H1 (cell line): ENCODE measurements at regions not wholly inside any gene's neighbourhood (a gene's known extent, or its start where the extent isn't known, plus 50 kb on each side); places are given as distances from the start of the nearest gene placed in this dataset.

Source experiments
- CTCF ChIA-PET: fragments of 300-600 bp; sonication (Branson Sonifier 250); formaldehyde crosslinking; loops from one replicate; lab custom pipeline; 2021; ENCODE audit not compliant: partially characterized antibody; lab: Charles Lee
- POLR2A ChIA-PET: fragments of 300-600 bp; sonication (Branson Sonifier 250); formaldehyde crosslinking; loops from one replicate; lab custom pipeline; 2021; ENCODE audit warnings: inconsistent platforms; ENCODE audit not compliant: partially characterized antibody; lab: Charles Lee
- DNase-seq, 2 experiments: peaks; one replicate each; pipeline versions ENCODE4 v3.0.0 to v3.0.0-alpha.2; 2010 to 2022; ENCODE audit warnings: low spot score in 2 of 2, low read depth in 1 of 2, mixed read lengths in 1 of 2
- FAIRE-seq: peaks from 2 replicates; lab custom pipeline; 2011; peaks lifted over from hg19 to GRCh38; lab: Jason Lieb, UNC
- H2AFZ ChIP-seq: 2 replicates; pipeline ENCODE4 v1.8.1; 2012; ENCODE audit warnings: low read length, inconsistent platforms
- H2AK5ac ChIP-seq: 2 replicates; pipeline ENCODE4 v1.6.1; 2013; ENCODE audit warnings: low read depth, low read length
- H2BK120ac ChIP-seq: replicated peaks from 2 replicates; pipeline ENCODE3; 2013; ENCODE audit warnings: low read depth, low read length, inconsistent platforms
- H2BK12ac ChIP-seq: 2 replicates; pipeline ENCODE4 v1.6.1; 2013; ENCODE audit warnings: low read depth, low read length
- H2BK15ac ChIP-seq: 2 replicates; pipeline ENCODE4 v1.6.1; 2013; ENCODE audit warnings: low read length
- H2BK20ac ChIP-seq: 2 replicates; pipeline ENCODE4 v1.6.1; 2013; ENCODE audit warnings: low read length
- H2BK5ac ChIP-seq: 2 replicates; pipeline ENCODE4 v1.6.1; 2013; ENCODE audit warnings: low read depth, low read length
- H3K14ac ChIP-seq: 2 replicates; pipeline ENCODE4 v1.6.1; 2013; ENCODE audit warnings: inconsistent platforms; ENCODE audit not compliant: insufficient read length
- H3K18ac ChIP-seq: 2 replicates; pipeline ENCODE4 v1.6.1; 2013; ENCODE audit warnings: low read length; ENCODE audit errors: extremely low read depth
- H3K23ac ChIP-seq: 2 replicates; pipeline ENCODE4 v1.6.1; 2013; ENCODE audit warnings: inconsistent platforms; ENCODE audit not compliant: insufficient read length
- H3K23me2 ChIP-seq: 2 replicates; pipeline ENCODE4 v1.6.1; 2013; ENCODE audit warnings: low read depth, low read length
- H3K27ac ChIP-seq: 2 replicates; pipeline ENCODE4 v1.6.1; 2011; ENCODE audit warnings: low read depth, low read length, inconsistent platforms
- H3K27me3 ChIP-seq, 4 experiments: replicated peaks in 1 of 4; 1 replicate in 1 of 4; 2 replicates in 3 of 4; pipeline versions ENCODE4 v1.6.1 to v1.8.1; 2011 to 2013; ENCODE audit warnings: low read length in 3 of 4, mild to moderate bottlenecking in 3 of 4, inconsistent platforms in 2 of 4, mixed read lengths in 2 of 4, moderate library complexity in 1 of 4; ENCODE audit not compliant: control insufficient read depth in 3 of 4, insufficient read depth in 3 of 4; ENCODE audit errors: extremely low read depth in 1 of 4
- H3K36me3 ChIP-seq, 4 experiments: 2 replicates each; pipeline versions ENCODE4 v1.6.1 to v1.8.1; 2011 to 2013; ENCODE audit warnings: mild to moderate bottlenecking in 4 of 4, low read length in 3 of 4, moderate library complexity in 2 of 4, control low read depth in 1 of 4, inconsistent platforms in 1 of 4; ENCODE audit not compliant: insufficient read depth in 4 of 4, control insufficient read depth in 2 of 4
- H3K4ac ChIP-seq: replicated peaks from 2 replicates; pipeline ENCODE3; 2013; ENCODE audit warnings: low read length, low read depth, mixed read lengths, inconsistent platforms; ENCODE audit not compliant: insufficient read length
- H3K4me1 ChIP-seq, 4 experiments: replicated peaks in 1 of 4; 1 replicate in 1 of 4; 2 replicates in 3 of 4; pipeline versions ENCODE4 v1.6.1 to v1.8.1; 2011 to 2013; ENCODE audit warnings: low read length in 3 of 4, inconsistent platforms in 2 of 4, mixed read lengths in 1 of 4; ENCODE audit not compliant: insufficient read depth in 4 of 4, control insufficient read depth in 3 of 4
- H3K4me2 ChIP-seq, 2 experiments: 2 replicates each; pipeline versions ENCODE4 v1.6.1 to v1.8.1; 2011 to 2013; ENCODE audit warnings: low read depth in 2 of 2, low read length in 2 of 2, control low read depth in 1 of 2, inconsistent platforms in 1 of 2, mild to moderate bottlenecking in 1 of 2; ENCODE audit not compliant: insufficient read depth in 1 of 2
- H3K4me3 ChIP-seq, 4 experiments: fragments of 200-600, 300-600 bp in 1 of 4; sonication (generic), shearing (Covaris generic), sonication (Bioruptor Twin) in 1 of 4; 2 replicates each; pipeline versions ENCODE4 v1.5.1 to v1.8.1; 2011 to 2016; ENCODE audit warnings: low read length in 4 of 4, low read depth in 3 of 4, control low read depth in 2 of 4, inconsistent platforms in 2 of 4, mild to moderate bottlenecking in 2 of 4, mixed read lengths in 1 of 4, moderate library complexity in 1 of 4; ENCODE audit not compliant: insufficient read depth in 2 of 4; ENCODE audit errors: extremely low read depth in 1 of 4
- H3K56ac ChIP-seq: replicated peaks from 2 replicates; pipeline ENCODE3; 2013; ENCODE audit warnings: low read depth, mild to moderate bottlenecking, mixed read lengths, low read length, inconsistent platforms; ENCODE audit not compliant: insufficient read length
- H3K79me1 ChIP-seq: 2 replicates; pipeline ENCODE4 v1.6.1; 2013; ENCODE audit warnings: low read depth, low read length, control low read depth
- H3K79me2 ChIP-seq, 2 experiments: 2 replicates each; pipeline versions ENCODE4 v1.6.1 to v1.8.1; 2012 to 2013; ENCODE audit warnings: low read length in 2 of 2, mild to moderate bottlenecking in 2 of 2, inconsistent platforms in 1 of 2; ENCODE audit not compliant: insufficient read depth in 2 of 2, control insufficient read depth in 1 of 2
- H3K9ac ChIP-seq, 4 experiments: replicated peaks in 1 of 4; 1 replicate in 1 of 4; 2 replicates in 3 of 4; pipeline versions ENCODE4 v1.6.1 to v1.8.1; 2011 to 2013; ENCODE audit warnings: low read depth in 3 of 4, low read length in 3 of 4, control low read depth in 2 of 4, mild to moderate bottlenecking in 2 of 4, moderate library complexity in 2 of 4, inconsistent platforms in 1 of 4; ENCODE audit errors: extremely low read depth in 1 of 4
- H3K9me3 ChIP-seq, 2 experiments: 2 replicates each; pipeline versions ENCODE4 v1.6.1 to v1.8.1; 2012 to 2013; ENCODE audit warnings: mild to moderate bottlenecking in 2 of 2, moderate library complexity in 2 of 2, control low read depth in 1 of 2, inconsistent platforms in 1 of 2, low read depth in 1 of 2, low read length in 1 of 2, mixed read lengths in 1 of 2; ENCODE audit not compliant: insufficient read depth in 2 of 2
- H4K20me1 ChIP-seq, 2 experiments: replicated peaks in 1 of 2; 2 replicates each; pipeline versions ENCODE3 to v1.8.1; 2011 to 2013; ENCODE audit warnings: inconsistent platforms in 2 of 2, low read length in 2 of 2, mild to moderate bottlenecking in 1 of 2; ENCODE audit not compliant: insufficient read depth in 2 of 2, control insufficient read depth in 1 of 2
- H4K5ac ChIP-seq: 2 replicates; pipeline ENCODE4 v1.6.1; 2013; ENCODE audit warnings: low read length, low read depth, mixed read lengths, inconsistent platforms; ENCODE audit not compliant: insufficient read length
- H4K8ac ChIP-seq: 2 replicates; pipeline ENCODE4 v1.8.0; 2013; ENCODE audit warnings: mild to moderate bottlenecking, moderate library complexity, low read length, inconsistent platforms; ENCODE audit not compliant: insufficient read depth; ENCODE audit errors: extremely low read depth
- H4K91ac ChIP-seq: replicated peaks from 2 replicates; pipeline ENCODE3; 2013; ENCODE audit warnings: low read length, mixed read lengths, inconsistent platforms; ENCODE audit not compliant: insufficient read length
- EZH2 ChIP-seq: fragments of 200-600 bp; sonication (generic); IDR thresholded peaks from 2 replicates; pipeline ENCODE4 v1.7.1; 2012; ENCODE audit warnings: low read depth, mild to moderate bottlenecking, moderate library complexity, low read length, inconsistent platforms; ENCODE audit not compliant: severe bottlenecking
- WGBS, 2 experiments: shearing (Covaris generic) in 1 of 2; methylation state at CpG; one replicate each; pipeline versions ENCODE4 v1.1.6 to v1.1.7; 2013 to 2015; ENCODE audit warnings: low lambda C conversion rate in 2 of 2, mixed read lengths in 2 of 2, inconsistent platforms in 1 of 2, low coverage in 1 of 2, missing lambda C conversion rate in 1 of 2; ENCODE audit not compliant: insufficient replicate concordance in 2 of 2, insufficient coverage in 1 of 2, insufficient read length in 1 of 2; ENCODE audit errors: extremely low coverage in 1 of 2, missing lambda C conversion rate in 1 of 2; 5-methylcytosine and 5-hydroxymethylcytosine counted together

DNA sequence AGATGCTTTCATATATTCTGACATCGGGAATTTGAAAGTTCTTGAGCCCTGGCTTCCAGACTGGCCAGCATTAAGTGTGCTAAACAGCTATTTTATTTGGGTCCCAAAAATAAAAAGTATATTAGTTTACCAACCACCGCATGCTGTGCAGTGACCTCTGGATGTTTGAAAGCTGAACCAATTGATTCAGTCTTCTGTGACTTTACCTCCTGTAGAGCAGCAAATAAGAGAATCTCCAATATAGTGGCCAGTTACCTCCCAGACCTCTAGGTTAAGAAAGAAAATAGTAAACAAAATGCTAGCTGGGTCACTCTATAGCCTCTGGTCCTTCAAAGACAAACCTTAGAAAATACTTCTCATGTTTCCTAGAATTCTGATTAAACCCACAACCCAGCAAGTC is 424.6 kb upstream of the NFE2L3 start:
- Histone ChIP-seq H2BK12ac (no peak overlapping the region), H4K20me1 (no peaks in the 10 kb centered on the region), H3K79me1 (no peaks in the 10 kb centered on the region)
- POLR2A ChIA-PET = no interaction called here
- DNase-seq = no peak
- TF ChIP-seq EZH2 = no peak
- TF ChIP-seq, all 59 proteins: peak for 0
- Histone ChIP-seq H2BK120ac (no peak overlapping the region), H3K9me3 (no peaks in the 10 kb centered on the region), H4K91ac (no peak overlapping the region), H2BK20ac (no peak overlapping the region; the same call in 1 of the 2 replicates), H3K27ac (no peak overlapping the region), H3K27me3 (no peaks in the 10 kb centered on the region), H3K4me3 (no peak overlapping the region), H2BK5ac (no peak overlapping the region), H3K14ac (no peak overlapping the region), H3K79me2 (no peaks in the 10 kb centered on the region), H2AFZ (no peak overlapping the region), H3K56ac (no peak overlapping the region), H3K18ac (no peak overlapping the region), H2BK15ac (no peak overlapping the region), H3K9ac (no peak overlapping the region), H3K36me3 (no peaks in the 10 kb centered on the region), H3K4me1 (peaks cover 0 to 13% (median 4%) of the 10 kb centered on the region in 4 experiments; a peak in 6 of 7 replicates), H3K23ac (no peak overlapping the region), H2AK5ac (no peak overlapping the region), H4K5ac (no peak overlapping the region), H3K4me2 (no peak overlapping the region), H3K4ac (no peak overlapping the region), H3K23me2 (no peaks in the 10 kb centered on the region), H4K8ac (no peak overlapping the region)
- 94% methylated on average over 2 of the region's 2 CpGs; no CpG with 5 or more reads in 1 of the 2 experiments for WGBS, 2 experiments
- no peak for FAIRE-seq
- CTCF ChIA-PET = interaction anchor here (0.7 to 1.9 kb wide), 5 partner anchors 9 to 577 kb away, joined by 4 to 7 read pairs (median 5); no protein-coding TSS in a partner anchor
